ENCODE measurements at regions not wholly inside any gene's neighbourhood (a gene's known extent, or its start where the extent isn't known, plus 50 kb on each side); places are given as distances from the start of the nearest gene placed in this dataset.

DNA sequence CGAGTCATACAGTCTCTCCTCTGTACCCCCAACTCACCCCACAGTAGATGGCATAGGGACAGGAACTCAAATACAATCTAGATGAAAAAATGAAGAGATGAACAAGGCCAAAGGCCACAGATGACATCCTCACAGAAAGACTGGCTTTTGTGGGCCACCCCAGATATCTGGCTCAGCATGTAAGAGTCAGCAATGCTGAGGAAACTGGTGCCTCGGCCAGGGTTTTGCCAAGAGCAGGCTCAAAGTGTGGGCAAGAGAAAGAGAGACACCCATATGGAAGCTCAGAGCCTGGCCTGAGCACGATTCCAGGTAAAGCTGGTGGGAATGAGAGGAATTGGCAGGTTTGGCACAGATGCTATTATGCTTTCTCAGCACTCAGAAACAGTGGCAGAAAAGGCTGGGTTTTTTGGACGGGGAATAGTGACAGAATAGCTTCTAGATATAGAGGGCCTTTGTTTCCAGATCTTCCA, 460.6 kb downstream of the FOXO1 start:
- TF ChIP-seq, protein P1, sequence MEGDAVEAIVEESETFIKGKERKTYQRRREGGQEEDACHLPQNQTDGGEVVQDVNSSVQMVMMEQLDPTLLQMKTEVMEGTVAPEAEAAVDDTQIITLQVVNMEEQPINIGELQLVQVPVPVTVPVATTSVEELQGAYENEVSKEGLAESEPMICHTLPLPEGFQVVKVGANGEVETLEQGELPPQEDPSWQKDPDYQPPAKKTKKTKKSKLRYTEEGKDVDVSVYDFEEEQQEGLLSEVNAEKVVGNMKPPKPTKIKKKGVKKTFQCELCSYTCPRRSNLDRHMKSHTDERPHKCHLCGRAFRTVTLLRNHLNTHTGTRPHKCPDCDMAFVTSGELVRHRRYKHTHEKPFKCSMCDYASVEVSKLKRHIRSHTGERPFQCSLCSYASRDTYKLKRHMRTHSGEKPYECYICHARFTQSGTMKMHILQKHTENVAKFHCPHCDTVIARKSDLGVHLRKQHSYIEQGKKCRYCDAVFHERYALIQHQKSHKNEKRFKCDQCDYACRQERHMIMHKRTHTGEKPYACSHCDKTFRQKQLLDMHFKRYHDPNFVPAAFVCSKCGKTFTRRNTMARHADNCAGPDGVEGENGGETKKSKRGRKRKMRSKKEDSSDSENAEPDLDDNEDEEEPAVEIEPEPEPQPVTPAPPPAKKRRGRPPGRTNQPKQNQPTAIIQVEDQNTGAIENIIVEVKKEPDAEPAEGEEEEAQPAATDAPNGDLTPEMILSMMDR (IDR thresholded peaks at IDR 0.05; ENCODE audit: insufficient read depth, low read length, poor library complexity, severe bottlenecking), result no peak
- no peak for TF ChIP-seq EZH2phosphoT487 (conservative IDR thresholded peaks at IDR 0.05; ENCODE audit: low read length)

Data from SU-DHL-6 (cell line).